ENCODE measurements at regions not wholly inside any gene's neighbourhood (a gene's known extent, or its start where the extent isn't known, plus 50 kb on each side); places are given as distances from the start of the nearest gene placed in this dataset.

DNA sequence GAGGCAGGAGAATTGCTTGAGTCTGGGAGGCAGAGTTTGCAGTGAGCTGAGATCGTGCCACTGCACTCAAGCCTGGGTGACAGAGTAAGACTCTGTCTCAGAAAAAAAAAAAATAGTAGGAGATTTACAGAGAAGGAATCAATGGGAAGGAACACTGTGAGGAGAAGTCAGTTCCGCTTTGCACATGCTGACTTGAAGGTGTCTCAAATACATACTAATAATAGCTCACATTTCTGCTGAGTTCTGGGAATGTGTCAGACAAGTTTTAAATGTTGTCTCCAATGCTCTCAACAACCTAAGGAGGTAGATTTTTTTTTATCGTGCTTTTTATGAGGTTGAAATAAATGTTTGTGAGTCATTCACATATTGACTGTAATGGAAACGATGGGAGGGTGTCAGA lies 654.9 kb upstream of the CELF2 start:
- TF ChIP-seq, protein P1, sequence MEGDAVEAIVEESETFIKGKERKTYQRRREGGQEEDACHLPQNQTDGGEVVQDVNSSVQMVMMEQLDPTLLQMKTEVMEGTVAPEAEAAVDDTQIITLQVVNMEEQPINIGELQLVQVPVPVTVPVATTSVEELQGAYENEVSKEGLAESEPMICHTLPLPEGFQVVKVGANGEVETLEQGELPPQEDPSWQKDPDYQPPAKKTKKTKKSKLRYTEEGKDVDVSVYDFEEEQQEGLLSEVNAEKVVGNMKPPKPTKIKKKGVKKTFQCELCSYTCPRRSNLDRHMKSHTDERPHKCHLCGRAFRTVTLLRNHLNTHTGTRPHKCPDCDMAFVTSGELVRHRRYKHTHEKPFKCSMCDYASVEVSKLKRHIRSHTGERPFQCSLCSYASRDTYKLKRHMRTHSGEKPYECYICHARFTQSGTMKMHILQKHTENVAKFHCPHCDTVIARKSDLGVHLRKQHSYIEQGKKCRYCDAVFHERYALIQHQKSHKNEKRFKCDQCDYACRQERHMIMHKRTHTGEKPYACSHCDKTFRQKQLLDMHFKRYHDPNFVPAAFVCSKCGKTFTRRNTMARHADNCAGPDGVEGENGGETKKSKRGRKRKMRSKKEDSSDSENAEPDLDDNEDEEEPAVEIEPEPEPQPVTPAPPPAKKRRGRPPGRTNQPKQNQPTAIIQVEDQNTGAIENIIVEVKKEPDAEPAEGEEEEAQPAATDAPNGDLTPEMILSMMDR (conservative IDR thresholded peaks at IDR 0.05; ENCODE audit: low read depth, low read length), result no peak
- no peak for DNase-seq (ENCODE audit: low read depth)

DNA sequence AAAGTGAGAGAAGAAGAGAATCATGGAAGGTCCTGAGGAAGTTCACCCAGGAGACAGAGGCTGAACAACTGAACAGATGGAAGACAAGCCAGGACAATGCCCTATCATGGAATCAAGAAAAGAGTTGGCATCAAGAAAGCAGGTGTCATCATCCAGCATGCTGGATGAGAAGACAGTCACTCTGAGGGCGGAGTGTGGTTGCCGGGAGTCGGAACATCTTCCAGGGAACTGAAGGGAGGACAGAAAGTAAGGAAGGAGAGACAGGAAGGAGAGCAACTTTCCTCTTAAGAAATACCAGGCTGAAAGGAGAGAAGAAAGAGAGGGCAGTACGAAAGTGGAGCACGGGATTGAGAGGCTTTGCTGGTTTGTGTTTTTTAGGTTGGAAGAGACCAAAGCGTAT lies 654.5 kb upstream of the CELF2 start:
- TF ChIP-seq, protein P1 (conservative IDR thresholded peaks at IDR 0.05; ENCODE audit: low read depth, low read length), result no peak
- no peak for DNase-seq (ENCODE audit: low read depth)
- no peak overlapping the region for H3K4me3 ChIP-seq (ENCODE audit: low read depth, low read length)

More for the DNA sequence above, 654.9 kb upstream of the CELF2 start:
- H3K4me3 ChIP-seq (ENCODE audit: low read depth, low read length), result no peak overlapping the region

DNA sequence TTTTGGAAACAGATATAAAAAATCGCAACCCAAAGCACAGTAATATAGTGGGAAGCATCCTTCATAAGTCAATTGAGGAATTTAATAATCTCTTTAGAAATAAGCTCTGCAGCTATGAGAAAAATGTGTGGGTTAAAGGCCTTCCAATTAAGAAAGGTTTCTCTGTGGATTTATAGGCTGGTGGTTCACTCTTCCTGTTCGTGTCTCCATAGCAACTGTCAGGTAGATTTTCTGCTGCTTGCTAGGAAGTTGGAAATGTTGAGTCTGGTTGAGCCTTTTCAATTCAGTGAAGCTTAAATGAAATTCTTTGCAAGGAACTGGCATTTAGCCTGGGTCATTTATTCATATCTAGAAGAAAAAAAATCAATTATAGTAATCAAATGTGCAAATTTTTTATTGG lies 652.8 kb upstream of the CELF2 start:
- no peak for DNase-seq (ENCODE audit: low read depth)
- TF ChIP-seq, protein P1 (conservative IDR thresholded peaks at IDR 0.05; ENCODE audit: low read depth, low read length), result no peak
- no peak overlapping the region for H3K4me3 ChIP-seq (ENCODE audit: low read depth, low read length)

DNA sequence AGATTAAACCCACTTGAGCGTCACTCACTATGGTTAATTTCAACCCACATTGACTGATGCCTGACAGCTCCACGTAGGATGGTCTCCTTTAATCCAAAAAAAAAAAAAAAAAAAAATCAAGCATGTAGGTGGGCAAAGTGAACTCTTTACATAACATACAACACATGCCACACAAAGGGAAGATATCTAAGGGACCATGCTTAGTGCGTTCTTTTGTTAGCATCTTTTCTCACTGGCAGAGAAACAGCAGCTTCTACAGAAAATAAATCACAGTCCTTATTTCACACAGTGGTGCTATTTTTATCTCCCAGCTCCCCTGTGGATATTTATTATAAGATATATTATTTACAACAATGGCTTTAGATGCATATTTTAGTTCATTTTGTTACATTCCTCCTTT lies 652.0 kb upstream of the CELF2 start:
- no peak for DNase-seq (ENCODE audit: low read depth)
- TF ChIP-seq, protein P1 (conservative IDR thresholded peaks at IDR 0.05; ENCODE audit: low read depth, low read length), result no peak
- H3K4me3 ChIP-seq (ENCODE audit: low read depth, low read length), result no peak overlapping the region

DNA sequence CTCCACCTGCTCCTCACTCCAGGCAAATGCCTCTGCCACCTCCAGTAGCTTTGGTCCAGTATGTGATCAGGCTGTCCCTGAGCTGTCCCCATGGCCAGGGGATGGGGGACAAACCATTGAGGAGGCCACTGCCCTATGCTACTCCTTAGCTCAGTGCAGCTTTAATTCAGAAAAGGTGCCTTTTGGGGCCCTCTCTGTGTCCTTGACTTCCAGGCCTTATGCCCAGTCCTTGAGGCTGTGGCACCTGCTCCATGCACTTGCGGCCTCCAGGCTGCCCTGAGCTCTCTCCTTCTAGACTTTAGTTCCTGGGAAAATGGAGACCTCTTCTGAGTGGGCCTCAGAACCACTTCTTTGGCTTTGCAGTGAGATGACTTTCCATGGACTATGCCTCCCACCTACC lies 650.8 kb upstream of the CELF2 start:
- DNase-seq (ENCODE audit: low read depth), result no peak
- TF ChIP-seq, protein P1 (conservative IDR thresholded peaks at IDR 0.05; ENCODE audit: low read depth, low read length), result no peak
- H3K4me3 ChIP-seq (ENCODE audit: low read depth, low read length), result no peak overlapping the region

DNA sequence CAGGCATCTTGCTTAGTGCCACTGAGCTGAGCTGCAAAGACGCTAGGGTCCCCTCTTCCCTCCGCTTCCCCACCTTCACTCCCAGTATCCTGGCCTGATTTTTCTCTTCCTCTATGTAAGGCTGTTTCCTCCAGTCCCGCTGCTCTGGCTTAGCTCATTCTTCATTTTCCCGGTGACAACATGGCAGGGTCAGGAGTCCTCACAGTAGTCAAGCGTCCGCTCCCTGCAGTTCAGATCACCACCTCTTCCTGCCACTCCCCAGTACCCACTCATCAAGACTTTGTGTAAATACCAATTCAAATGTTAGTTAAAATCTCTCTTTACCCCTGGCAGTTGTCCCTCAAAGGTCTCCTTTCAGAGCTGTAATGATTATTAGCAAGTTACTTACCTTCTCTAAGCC lies 650.4 kb upstream of the CELF2 start:
- TF ChIP-seq, protein P1 (conservative IDR thresholded peaks at IDR 0.05; ENCODE audit: low read depth, low read length), result no peak
- no peak for DNase-seq (ENCODE audit: low read depth)
- H3K4me3 ChIP-seq (ENCODE audit: low read depth, low read length), result no peak overlapping the region

DNA sequence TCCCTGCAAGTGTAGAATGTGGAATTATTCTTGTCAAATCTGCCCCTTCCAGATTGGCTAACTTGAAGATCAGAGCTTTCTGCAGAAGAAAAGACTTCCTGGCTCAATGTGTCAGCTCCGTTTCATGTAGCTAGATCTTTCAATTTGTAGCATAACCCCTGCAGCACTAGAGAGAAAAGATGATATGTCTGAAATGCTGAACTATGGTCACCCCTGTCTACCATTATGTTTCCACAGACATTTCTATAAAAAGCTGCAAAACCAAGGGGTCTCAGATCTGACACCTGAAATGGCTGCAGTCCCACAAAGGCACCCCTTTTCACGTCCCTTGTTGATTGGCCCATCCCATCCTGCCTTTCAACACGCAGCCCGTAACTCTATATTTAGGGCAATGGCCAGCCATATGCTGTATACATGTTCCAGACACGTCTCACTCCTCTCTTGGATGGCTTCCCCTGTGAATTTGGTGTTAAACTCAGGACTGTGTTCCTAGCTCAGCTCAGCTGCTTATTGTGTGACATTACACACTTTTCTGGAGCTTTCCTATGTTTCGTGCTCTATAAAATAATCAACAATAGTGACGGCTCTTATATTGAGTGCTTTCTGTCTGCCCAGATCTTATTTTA lies 648.6 kb upstream of the CELF2 start:
- DNase-seq (ENCODE audit: low read depth), result no peak
- TF ChIP-seq, protein P1 (conservative IDR thresholded peaks at IDR 0.05; ENCODE audit: low read depth, low read length), result no peak
- no peak overlapping the region for H3K4me3 ChIP-seq (ENCODE audit: low read depth, low read length)

Data from choroid plexus epithelial cell (primary cell).